GM21360 (cell line): ENCODE measurements at regions not wholly inside any gene's neighbourhood (a gene's known extent, or its start where the extent isn't known, plus 50 kb on each side); places are given as distances from the start of the nearest gene placed in this dataset.

Source experiments
- ATAC-seq: cut with Tn5 transposase; IDR thresholded peaks from one replicate; pipeline ENCODE4 v1.9.1; 2021; ENCODE audit warnings: mild to moderate bottlenecking, moderate library complexity; ENCODE audit not compliant: unreplicated experiment

GRCh38 chr9:25613709-25614108 is 64.5 kb downstream of the TUSC1 start:
- ATAC-seq, result no peak

- ATAC-seq, result no peak
Measured at GRCh38 chr9:25603106-25603505, 75.1 kb downstream of the TUSC1 start.

GRCh38 chr9:25602400-25603044 is 75.7 kb downstream of the TUSC1 start:
- ATAC-seq, result no peak

- ATAC-seq, result no peak
Measured at GRCh38 chr9:25600501-25600900, 77.7 kb downstream of the TUSC1 start.

- ATAC-seq, result no peak
Measured at GRCh38 chr9:25584611-25585010, 93.6 kb downstream of the TUSC1 start.

- no peak for ATAC-seq
Measured at GRCh38 chr9:25573281-25573680, 105.0 kb downstream of the TUSC1 start.

- no peak for ATAC-seq
Measured at GRCh38 chr9:25571491-25571890, 106.8 kb downstream of the TUSC1 start.

- ATAC-seq, result no peak
Measured at GRCh38 chr9:25570802-25571201, 107.4 kb downstream of the TUSC1 start.

- ATAC-seq, result no peak
Measured at GRCh38 chr9:25562101-25562500, 116.1 kb downstream of the TUSC1 start.

GRCh38 chr9:25557645-25558300 is 120.5 kb downstream of the TUSC1 start:
- ATAC-seq, result no peak

GRCh38 chr9:25556540-25556939 is 121.7 kb downstream of the TUSC1 start:
- no peak for ATAC-seq

GRCh38 chr9:25548847-25549246 is 129.4 kb downstream of the TUSC1 start:
- no peak for ATAC-seq

GRCh38 chr9:25543806-25544205 is 134.4 kb downstream of the TUSC1 start:
- no peak for ATAC-seq

GRCh38 chr9:25542319-25542718 is 135.9 kb downstream of the TUSC1 start:
- no peak for ATAC-seq

- ATAC-seq, result peak; percentile 75
Measured at GRCh38 chr9:25537808-25538207, 140.4 kb downstream of the TUSC1 start.

GRCh38 chr9:25519286-25519685 is 159.0 kb downstream of the TUSC1 start:
- ATAC-seq, result no peak

- ATAC-seq, result no peak
Measured at GRCh38 chr9:25517701-25518100, 160.5 kb downstream of the TUSC1 start.

GRCh38 chr9:25513509-25514033 is 164.7 kb downstream of the TUSC1 start:
- ATAC-seq, result no peak

GRCh38 chr9:25505644-25506043 is 172.6 kb downstream of the TUSC1 start:
- no peak for ATAC-seq

- ATAC-seq, result no peak
Measured at GRCh38 chr9:25481372-25481771, 196.9 kb downstream of the TUSC1 start.

- no peak for ATAC-seq
Measured at GRCh38 chr9:25480696-25481095, 197.5 kb downstream of the TUSC1 start.

GRCh38 chr9:25472681-25473080 is 205.6 kb downstream of the TUSC1 start:
- no peak for ATAC-seq
